Hepatocyte (in vitro differentiated cells): ENCODE measurements at regions not wholly inside any gene's neighbourhood (a gene's known extent, or its start where the extent isn't known, plus 50 kb on each side); places are given as distances from the start of the nearest gene placed in this dataset.

ENCODE experiments used
- DNase-seq: peaks from one replicate; pipeline ENCODE4 v3.0.0-alpha.2; 2016; ENCODE audit warnings: low spot score
- H2AFZ ChIP-seq: fragments of 200-600 bp; sonication (generic); 2 replicates; pipeline ENCODE4 v1.6.0; 2016; ENCODE audit warnings: antibody characterized with exemption, mild to moderate bottlenecking
- H3K27ac ChIP-seq: fragments of 200-600 bp; sonication (generic); 2 replicates; pipeline ENCODE4 v1.5.1; 2016; ENCODE audit warnings: mild to moderate bottlenecking
- H3K27me3 ChIP-seq: fragments of 200-600 bp; sonication (generic); 2 replicates; pipeline ENCODE4 v1.6.1; 2016
- H3K36me3 ChIP-seq: fragments of 200-600 bp; sonication (generic); replicated peaks from 2 replicates; pipeline ENCODE4 v1.5.1; 2016; ENCODE audit warnings: low read depth; ENCODE audit not compliant: insufficient read depth
- H3K4me1 ChIP-seq: fragments of 200-600 bp; sonication (generic); 2 replicates; pipeline ENCODE4 v1.5.1; 2016; ENCODE audit warnings: mild to moderate bottlenecking, moderate library complexity; ENCODE audit not compliant: insufficient read depth
- H3K4me2 ChIP-seq: fragments of 200-600 bp; sonication (generic); 2 replicates; pipeline ENCODE4 v1.6.0; 2016
- H3K4me3 ChIP-seq: fragments of 200-600 bp; sonication (generic); 2 replicates; pipeline ENCODE4 v1.5.1; 2016; ENCODE audit warnings: mild to moderate bottlenecking
- H3K79me2 ChIP-seq: fragments of 200-600 bp; sonication (generic); 2 replicates; pipeline ENCODE4 v1.6.0; 2017; ENCODE audit warnings: mild to moderate bottlenecking
- H3K9me2 ChIP-seq: fragments of 200-600 bp; sonication (generic); replicated peaks from 2 replicates; pipeline ENCODE4 v1.6.0; 2017; ENCODE audit warnings: mild to moderate bottlenecking; ENCODE audit not compliant: insufficient read depth
- H3K9me3 ChIP-seq: fragments of 200-600 bp; sonication (generic); 2 replicates; pipeline ENCODE4 v1.5.1; 2016; ENCODE audit warnings: low read depth, mild to moderate bottlenecking
- H4K20me1 ChIP-seq: fragments of 200-600 bp; sonication (generic); 2 replicates; pipeline ENCODE4 v1.6.0; 2016; ENCODE audit warnings: mild to moderate bottlenecking; ENCODE audit not compliant: insufficient read depth, poor library complexity, severe bottlenecking
- CTCF ChIP-seq: fragments of 200-600 bp; sonication (generic); IDR thresholded peaks from 2 replicates; pipeline ENCODE4 v1.5.1; 2016; ENCODE audit warnings: antibody characterized with exemption, mild to moderate bottlenecking; ENCODE audit not compliant: poor library complexity
- EZH2 ChIP-seq: fragments of 200-600 bp; sonication (generic); IDR thresholded peaks from 2 replicates; pipeline ENCODE4 v1.6.1; 2016; ENCODE audit warnings: antibody characterized with exemption, mild to moderate bottlenecking, borderline replicate concordance
- EZH2phosphoT487 ChIP-seq: fragments of 200-600 bp; sonication (generic); IDR thresholded peaks from one replicate; pipeline ENCODE4 v1.6.1; 2018; ENCODE audit warnings: antibody characterized with exemption, mild to moderate bottlenecking, low read depth, moderate library complexity; ENCODE audit not compliant: unreplicated experiment, severe bottlenecking
- WGBS: methylation state at CpG from one replicate; pipeline ENCODE4 v1.1.6; 2016; ENCODE audit warnings: low lambda C conversion rate; ENCODE audit errors: missing lambda C conversion rate; 5-methylcytosine and 5-hydroxymethylcytosine counted together

GRCh38 chr14:101008631-101009336, 105.3 kb upstream of the RTL1 start:
- no peak overlapping the region for H3K27ac ChIP-seq
- H3K4me3 ChIP-seq = no peak overlapping the region
- H3K27me3 ChIP-seq = no peaks in the 10 kb centered on the region
- DNase-seq = peak; percentile 2
- no peak overlapping the region for H3K4me2 ChIP-seq
- H3K9me3 ChIP-seq = no peaks in the 10 kb centered on the region
- H3K79me2 ChIP-seq = no peaks in the 10 kb centered on the region
- H4K20me1 ChIP-seq = no peaks in the 10 kb centered on the region
- no peaks in the 10 kb centered on the region for H3K36me3 ChIP-seq
- 86% methylated on average over 9 of the region's 9 CpGs for WGBS
- H3K4me1 ChIP-seq = peaks cover 16% of the 10 kb centered on the region
- TF ChIP-seq EZH2phosphoT487 = no peak
- no peaks in the 10 kb centered on the region for H3K9me2 ChIP-seq
- H2AFZ ChIP-seq = no peak overlapping the region

GRCh38 chr14:101009531-101009930, 106.0 kb upstream of the RTL1 start:
- DNase-seq = peak; percentile 2
- H3K36me3 ChIP-seq = no peaks in the 10 kb centered on the region
- no peak overlapping the region for H3K27ac ChIP-seq
- 90% methylated on average over 5 of the region's 5 CpGs for WGBS
- no peak overlapping the region for H3K4me3 ChIP-seq
- TF ChIP-seq EZH2 (no peak), EZH2phosphoT487 (no peak), CTCF (no peak)
- no peaks in the 10 kb centered on the region for H3K79me2 ChIP-seq
- H3K27me3 ChIP-seq = no peaks in the 10 kb centered on the region
- H3K9me3 ChIP-seq = no peaks in the 10 kb centered on the region
- H3K4me2 ChIP-seq = no peak overlapping the region
- no peaks in the 10 kb centered on the region for H4K20me1 ChIP-seq
- peaks cover 14% of the 10 kb centered on the region for H3K4me1 ChIP-seq
- no peaks in the 10 kb centered on the region for H3K9me2 ChIP-seq
- no peak overlapping the region for H2AFZ ChIP-seq

- WGBS = 86% methylated on average over 6 of the region's 6 CpGs
- H3K27ac ChIP-seq = no peak overlapping the region
- no peaks in the 10 kb centered on the region for H3K79me2 ChIP-seq
- no peaks in the 10 kb centered on the region for H3K27me3 ChIP-seq
- no peaks in the 10 kb centered on the region for H4K20me1 ChIP-seq
- no peaks in the 10 kb centered on the region for H3K9me3 ChIP-seq
- H3K4me1 ChIP-seq = peaks cover 8% of the 10 kb centered on the region
- H3K4me2 ChIP-seq = no peak overlapping the region
- no peaks in the 10 kb centered on the region for H3K9me2 ChIP-seq
- no peaks in the 10 kb centered on the region for H3K36me3 ChIP-seq
- H3K4me3 ChIP-seq = no peak overlapping the region
- no peak overlapping the region for H2AFZ ChIP-seq
- no peak for TF ChIP-seq EZH2
- no peak for TF ChIP-seq CTCF
- no peak for TF ChIP-seq EZH2phosphoT487
- DNase-seq = no peak
These were observed 106.8 kb upstream of the RTL1 start for GRCh38 chr14:101010293-101010692.

- H3K79me2 ChIP-seq = no peaks in the 10 kb centered on the region
- no peaks in the 10 kb centered on the region for H3K27me3 ChIP-seq
- H3K36me3 ChIP-seq = no peaks in the 10 kb centered on the region
- H4K20me1 ChIP-seq = no peaks in the 10 kb centered on the region
- no peaks in the 10 kb centered on the region for H3K9me3 ChIP-seq
- H3K4me3 ChIP-seq = no peak overlapping the region
- no peak overlapping the region for H3K27ac ChIP-seq
- H3K4me2 ChIP-seq = no peak overlapping the region
- peaks cover 3% of the 10 kb centered on the region for H3K4me1 ChIP-seq
- no peak overlapping the region for H2AFZ ChIP-seq
- DNase-seq = no peak
- 75% methylated on average over 2 of the region's 2 CpGs for WGBS
- no peak for TF ChIP-seq EZH2phosphoT487
- H3K9me2 ChIP-seq = no peaks in the 10 kb centered on the region
These were observed 107.3 kb upstream of the RTL1 start for GRCh38 chr14:101010835-101011234.
